ENCODE measurements at regions not wholly inside any gene's neighbourhood (a gene's known extent, or its start where the extent isn't known, plus 50 kb on each side); places are given as distances from the start of the nearest gene placed in this dataset.

DNA sequence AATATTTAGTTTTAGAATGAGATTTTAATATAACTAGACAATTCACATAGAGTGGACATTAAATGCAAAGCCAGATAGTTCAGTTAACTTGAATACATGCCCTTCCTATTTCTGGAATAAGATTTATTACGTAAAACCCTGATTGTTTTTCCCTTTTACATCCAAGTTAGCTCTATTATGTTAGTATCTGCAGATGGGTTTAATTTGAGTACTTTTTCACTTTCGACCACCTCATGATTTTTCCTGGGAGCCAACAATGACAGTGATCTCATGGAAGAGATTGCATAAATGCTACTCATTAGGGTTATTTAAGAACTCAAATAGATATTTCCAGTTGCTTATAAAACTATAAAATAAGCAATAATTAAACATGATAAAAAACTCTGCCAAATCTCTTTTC lies 199.4 kb upstream of the PTGFR start (continued):
- TF ChIP-seq ZNF354C (tag by site-specific recombination; IDR thresholded peaks at IDR 0.05; ENCODE audit: borderline replicate concordance, low read depth) (no peak), ZNF37A (tag by site-specific recombination; IDR thresholded peaks at IDR 0.05) (no peak), ZNF394 (tag by site-specific recombination; IDR thresholded peaks at IDR 0.05; ENCODE audit: borderline replicate concordance) (no peak)

DNA sequence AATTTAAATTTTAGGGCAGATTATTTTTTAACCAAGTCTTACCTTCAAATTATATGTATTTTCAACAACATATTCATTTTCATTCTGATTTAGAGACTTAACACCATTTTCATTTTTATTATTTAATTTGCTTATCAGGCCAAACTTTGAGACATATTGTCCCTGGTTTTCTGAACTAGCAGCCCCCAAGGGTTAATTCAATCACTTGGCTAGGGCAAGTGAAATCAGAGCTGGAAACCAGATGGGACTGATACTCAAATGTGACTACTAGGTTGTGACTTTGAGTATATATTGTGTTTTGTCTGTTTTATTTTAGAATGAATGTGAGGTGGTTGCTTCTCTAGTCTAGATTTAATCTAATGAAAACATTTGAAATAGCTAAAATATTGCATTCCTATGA lies 198.9 kb upstream of the PTGFR start:
- POLR2A ChIA-PET: no interaction called here
- CTCF ChIA-PET: no interaction called here

GRCh38 chr1:78292361-78292760 lies 198.4 kb upstream of the PTGFR start:
- Histone ChIP-seq H3K27ac (ENCODE audit: extremely low read depth, low read depth, low read length) (no peak overlapping the region), H3K9me3 (ENCODE audit: control insufficient read depth, insufficient read depth, low read depth, low read length) (no peaks in the 10 kb centered on the region), H3K4me1 (ENCODE audit: control insufficient read depth, insufficient read depth, low read length) (no peaks in the 10 kb centered on the region), H3K4me3 (ENCODE audit: low read depth, low read length) (no peak overlapping the region), H3K36me3 (ENCODE audit: control insufficient read depth in 2 of 2, insufficient read depth in 1 of 2, low read length in 2 of 2) (no peaks in the 10 kb centered on the region)
- ChIA-PET POLR2A (no interaction called here), CTCF (no interaction called here)
- TF ChIP-seq KLF16 (tag by site-specific recombination; IDR thresholded peaks at IDR 0.05): no peak
- TF ChIP-seq, protein P1, sequence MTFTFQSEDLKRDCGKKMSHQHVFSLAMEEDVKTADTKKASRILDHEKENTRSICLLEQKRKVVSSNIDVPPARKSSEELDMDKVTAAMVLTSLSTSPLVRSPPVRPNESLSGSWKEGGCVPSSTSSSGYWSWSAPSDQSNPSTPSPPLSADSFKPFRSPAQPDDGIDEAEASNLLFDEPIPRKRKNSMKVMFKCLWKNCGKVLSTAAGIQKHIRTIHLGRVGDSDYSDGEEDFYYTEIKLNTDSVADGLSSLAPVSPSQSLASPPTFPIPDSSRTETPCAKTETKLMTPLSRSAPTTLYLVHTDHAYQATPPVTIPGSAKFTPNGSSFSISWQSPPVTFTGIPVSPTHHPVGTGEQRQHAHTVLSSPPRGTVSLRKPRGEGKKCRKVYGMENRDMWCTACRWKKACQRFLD (tag by site-specific recombination; IDR thresholded peaks at IDR 0.05): no peak
- no peak for TF ChIP-seq ZSCAN23 (tag by site-specific recombination; IDR thresholded peaks at IDR 0.05)
- TF ChIP-seq SCRT2 (tag by site-specific recombination; IDR thresholded peaks at IDR 0.05): no peak
- TF ChIP-seq ZNF596 (tag by site-specific recombination; IDR thresholded peaks at IDR 0.05): no peak
- no peak for TF ChIP-seq ZNF549 (tag by site-specific recombination; IDR thresholded peaks at IDR 0.05)
- TF ChIP-seq ZNF354C (tag by site-specific recombination; IDR thresholded peaks at IDR 0.05; ENCODE audit: borderline replicate concordance, low read depth): no peak
- TF ChIP-seq ZNF544 (tag by site-specific recombination; IDR thresholded peaks at IDR 0.05): no peak
- TF ChIP-seq OSR2 (tag by site-specific recombination; IDR thresholded peaks at IDR 0.05): no peak
- no peak for TF ChIP-seq ZNF133 (tag by site-specific recombination; IDR thresholded peaks at IDR 0.05)
- TF ChIP-seq PRDM1 (tag by site-specific recombination; IDR thresholded peaks at IDR 0.05): no peak
- TF ChIP-seq ZNF501 (tag by site-specific recombination; IDR thresholded peaks at IDR 0.05): no peak
- TF ChIP-seq, protein P2, sequence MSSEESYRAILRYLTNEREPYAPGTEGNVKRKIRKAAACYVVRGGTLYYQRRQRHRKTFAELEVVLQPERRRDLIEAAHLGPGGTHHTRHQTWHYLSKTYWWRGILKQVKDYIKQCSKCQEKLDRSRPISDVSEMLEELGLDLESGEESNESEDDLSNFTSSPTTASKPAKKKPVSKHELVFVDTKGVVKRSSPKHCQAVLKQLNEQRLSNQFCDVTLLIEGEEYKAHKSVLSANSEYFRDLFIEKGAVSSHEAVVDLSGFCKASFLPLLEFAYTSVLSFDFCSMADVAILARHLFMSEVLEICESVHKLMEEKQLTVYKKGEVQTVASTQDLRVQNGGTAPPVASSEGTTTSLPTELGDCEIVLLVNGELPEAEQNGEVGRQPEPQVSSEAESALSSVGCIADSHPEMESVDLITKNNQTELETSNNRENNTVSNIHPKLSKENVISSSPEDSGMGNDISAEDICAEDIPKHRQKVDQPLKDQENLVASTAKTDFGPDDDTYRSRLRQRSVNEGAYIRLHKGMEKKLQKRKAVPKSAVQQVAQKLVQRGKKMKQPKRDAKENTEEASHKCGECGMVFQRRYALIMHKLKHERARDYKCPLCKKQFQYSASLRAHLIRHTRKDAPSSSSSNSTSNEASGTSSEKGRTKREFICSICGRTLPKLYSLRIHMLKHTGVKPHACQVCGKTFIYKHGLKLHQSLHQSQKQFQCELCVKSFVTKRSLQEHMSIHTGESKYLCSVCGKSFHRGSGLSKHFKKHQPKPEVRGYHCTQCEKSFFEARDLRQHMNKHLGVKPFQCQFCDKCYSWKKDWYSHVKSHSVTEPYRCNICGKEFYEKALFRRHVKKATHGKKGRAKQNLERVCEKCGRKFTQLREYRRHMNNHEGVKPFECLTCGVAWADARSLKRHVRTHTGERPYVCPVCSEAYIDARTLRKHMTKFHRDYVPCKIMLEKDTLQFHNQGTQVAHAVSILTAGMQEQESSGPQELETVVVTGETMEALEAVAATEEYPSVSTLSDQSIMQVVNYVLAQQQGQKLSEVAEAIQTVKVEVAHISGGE (tag by site-specific recombination; conservative IDR thresholded peaks at IDR 0.05; ENCODE audit: low read depth): no peak
- no peak for TF ChIP-seq ZNF777 (tag by site-specific recombination; IDR thresholded peaks at IDR 0.05; ENCODE audit: borderline replicate concordance)
- TF ChIP-seq HOXC10 (CRISPR knock-in tag; IDR thresholded peaks at IDR 0.05): no peak
- TF ChIP-seq, protein P3, sequence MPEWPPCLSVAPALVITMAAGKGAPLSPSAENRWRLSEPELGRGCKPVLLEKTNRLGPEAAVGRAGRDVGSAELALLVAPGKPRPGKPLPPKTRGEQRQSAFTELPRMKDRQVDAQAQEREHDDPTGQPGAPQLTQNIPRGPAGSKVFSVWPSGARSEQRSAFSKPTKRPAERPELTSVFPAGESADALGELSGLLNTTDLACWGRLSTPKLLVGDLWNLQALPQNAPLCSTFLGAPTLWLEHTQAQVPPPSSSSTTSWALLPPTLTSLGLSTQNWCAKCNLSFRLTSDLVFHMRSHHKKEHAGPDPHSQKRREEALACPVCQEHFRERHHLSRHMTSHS (tag by site-specific recombination; IDR thresholded peaks at IDR 0.05): no peak

More for the DNA sequence above, 198.9 kb upstream of the PTGFR start:
- Histone ChIP-seq H3K36me3 (ENCODE audit: control insufficient read depth in 2 of 2, insufficient read depth in 1 of 2, low read length in 2 of 2) (no peaks in the 10 kb centered on the region), H3K4me1 (ENCODE audit: control insufficient read depth, insufficient read depth, low read length) (no peaks in the 10 kb centered on the region), H3K9me3 (ENCODE audit: control insufficient read depth, insufficient read depth, low read depth, low read length) (no peaks in the 10 kb centered on the region), H3K27ac (ENCODE audit: extremely low read depth, low read depth, low read length) (no peak overlapping the region), H3K4me3 (ENCODE audit: low read depth, low read length) (no peak overlapping the region)
- TF ChIP-seq ZNF555 (tag by site-specific recombination; conservative IDR thresholded peaks at IDR 0.05) (no peak), ZNF777 (tag by site-specific recombination; IDR thresholded peaks at IDR 0.05; ENCODE audit: borderline replicate concordance) (no peak), KLF7 (tag by site-specific recombination; IDR thresholded peaks at IDR 0.05; ENCODE audit: borderline replicate concordance) (no peak), CTCF (tag by site-specific recombination; IDR thresholded peaks at IDR 0.05) (no peak), ZNF747 (tag by site-specific recombination; IDR thresholded peaks at IDR 0.05) (no peak), ZNF24 (tag by site-specific recombination; IDR thresholded peaks at IDR 0.05) (no peak), ZNF341 (tag by site-specific recombination; IDR thresholded peaks at IDR 0.05; ENCODE audit: low read depth) (no peak), ZNF416 (tag by site-specific recombination; IDR thresholded peaks at IDR 0.05) (no peak), ZNF664 (tag by site-specific recombination; IDR thresholded peaks at IDR 0.05) (no peak)

Data from HEK293 (cell line).